ENCODE measurements at regions not wholly inside any gene's neighbourhood (a gene's known extent, or its start where the extent isn't known, plus 50 kb on each side); places are given as distances from the start of the nearest gene placed in this dataset.
"Not testable (repeated sequence)": the region's sequence is repeated elsewhere in the genome, so short reads cannot be mapped to it uniquely, and the experiment has no call there.

DNA sequence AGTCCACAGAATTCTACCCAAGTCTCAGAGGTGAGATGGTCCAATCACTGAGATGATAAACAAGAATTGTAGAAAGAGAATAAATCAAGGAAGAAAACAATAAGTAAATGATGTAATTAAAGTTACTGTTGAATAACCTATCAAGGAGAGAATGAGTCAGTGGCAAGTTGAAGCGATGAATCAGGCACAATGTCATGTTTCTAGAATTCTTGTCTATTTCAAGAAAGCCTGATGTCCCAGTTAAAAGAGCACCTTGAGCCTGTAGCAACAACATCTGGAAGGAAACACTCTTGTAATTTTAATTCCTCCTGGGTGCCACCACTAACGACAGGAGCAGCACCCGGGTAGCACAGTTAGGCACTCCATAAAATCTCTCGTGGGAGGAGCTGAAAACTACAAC is 67.9 kb upstream of the SLC35C1 start:
- Histone ChIP-seq H3K9me3 (no peaks in the 10 kb centered on the region), H3K27ac (no peak overlapping the region), H3K4me3 (ENCODE audit: low read depth in 1 of 2, low read length in 1 of 2) (no peak overlapping the region), H3K4me1 (ENCODE audit: control insufficient read depth in 1 of 2, insufficient read depth in 1 of 2, low read depth in 1 of 2, low read length in 1 of 2) (peaks cover 0 to 3% of the 10 kb centered on the region in 2 experiments), H3K36me3 (no peaks in the 10 kb centered on the region), H3K27me3 (peaks cover 37% of the 10 kb centered on the region)
- TF ChIP-seq, protein P1, sequence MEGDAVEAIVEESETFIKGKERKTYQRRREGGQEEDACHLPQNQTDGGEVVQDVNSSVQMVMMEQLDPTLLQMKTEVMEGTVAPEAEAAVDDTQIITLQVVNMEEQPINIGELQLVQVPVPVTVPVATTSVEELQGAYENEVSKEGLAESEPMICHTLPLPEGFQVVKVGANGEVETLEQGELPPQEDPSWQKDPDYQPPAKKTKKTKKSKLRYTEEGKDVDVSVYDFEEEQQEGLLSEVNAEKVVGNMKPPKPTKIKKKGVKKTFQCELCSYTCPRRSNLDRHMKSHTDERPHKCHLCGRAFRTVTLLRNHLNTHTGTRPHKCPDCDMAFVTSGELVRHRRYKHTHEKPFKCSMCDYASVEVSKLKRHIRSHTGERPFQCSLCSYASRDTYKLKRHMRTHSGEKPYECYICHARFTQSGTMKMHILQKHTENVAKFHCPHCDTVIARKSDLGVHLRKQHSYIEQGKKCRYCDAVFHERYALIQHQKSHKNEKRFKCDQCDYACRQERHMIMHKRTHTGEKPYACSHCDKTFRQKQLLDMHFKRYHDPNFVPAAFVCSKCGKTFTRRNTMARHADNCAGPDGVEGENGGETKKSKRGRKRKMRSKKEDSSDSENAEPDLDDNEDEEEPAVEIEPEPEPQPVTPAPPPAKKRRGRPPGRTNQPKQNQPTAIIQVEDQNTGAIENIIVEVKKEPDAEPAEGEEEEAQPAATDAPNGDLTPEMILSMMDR (IDR thresholded peaks at IDR 0.05): no peak

DNA sequence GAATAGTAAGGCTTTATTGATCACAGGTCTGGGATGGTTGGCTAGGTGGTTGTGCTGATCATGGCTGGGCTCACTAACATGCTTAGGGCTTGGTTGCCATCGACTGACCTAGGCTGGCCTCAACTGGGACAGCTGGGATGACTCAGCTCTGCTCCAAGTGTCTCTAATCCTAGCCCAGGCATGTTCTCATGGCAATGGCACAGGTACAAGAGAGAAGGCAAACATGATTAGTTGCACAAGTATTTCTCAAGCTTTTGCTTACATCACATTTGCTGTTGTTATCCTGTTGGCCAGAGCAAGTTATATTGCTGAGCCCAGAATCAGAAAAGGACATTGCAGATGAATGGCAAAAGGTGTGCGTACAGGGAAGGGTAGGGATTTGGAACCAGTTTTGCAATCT is 68.5 kb upstream of the SLC35C1 start:
- no peak overlapping the region for H3K27ac ChIP-seq
- H3K36me3 ChIP-seq: no peaks in the 10 kb centered on the region
- peaks cover 37% of the 10 kb centered on the region for H3K27me3 ChIP-seq
- peaks cover 0 to 3% of the 10 kb centered on the region in 2 experiments for H3K4me1 ChIP-seq (ENCODE audit: control insufficient read depth in 1 of 2, insufficient read depth in 1 of 2, low read depth in 1 of 2, low read length in 1 of 2)
- H3K9me3 ChIP-seq: no peaks in the 10 kb centered on the region
- TF ChIP-seq, protein P1 (IDR thresholded peaks at IDR 0.05): no peak
- no peak overlapping the region for H3K4me3 ChIP-seq (ENCODE audit: low read depth in 1 of 2, low read length in 1 of 2)

DNA sequence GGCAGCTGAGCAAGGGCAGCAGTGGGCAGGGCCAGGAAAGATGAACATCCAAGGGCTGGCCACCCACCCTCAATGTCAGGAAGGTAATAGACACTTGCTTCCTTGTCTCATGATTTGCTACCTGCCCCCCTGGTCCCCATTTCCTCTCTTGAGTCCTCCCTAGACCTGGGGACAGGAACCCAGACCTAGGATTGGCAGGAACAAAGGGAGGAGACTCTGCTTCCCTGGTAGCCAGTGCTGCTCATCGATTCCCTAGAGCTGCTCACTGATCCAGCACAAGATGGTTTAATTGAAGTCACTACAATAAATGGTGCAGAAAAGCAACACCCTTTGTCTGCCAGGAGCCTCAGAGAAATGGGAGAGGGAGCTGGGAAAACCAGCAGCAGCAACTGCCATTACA is 67.8 kb upstream of the CHST1 start:
- Histone ChIP-seq H3K27me3 (peaks cover 39% of the 10 kb centered on the region), H3K27ac (no peak overlapping the region), H3K4me1 (ENCODE audit: control insufficient read depth in 1 of 2, insufficient read depth in 1 of 2, low read depth in 1 of 2, low read length in 1 of 2) (peaks cover 0 to 3% of the 10 kb centered on the region in 2 experiments), H3K9me3 (no peaks in the 10 kb centered on the region), H3K4me3 (ENCODE audit: low read depth in 1 of 2, low read length in 1 of 2) (no peak overlapping the region), H3K36me3 (no peaks in the 10 kb centered on the region)
- TF ChIP-seq, protein P1 (IDR thresholded peaks at IDR 0.05): no peak

DNA sequence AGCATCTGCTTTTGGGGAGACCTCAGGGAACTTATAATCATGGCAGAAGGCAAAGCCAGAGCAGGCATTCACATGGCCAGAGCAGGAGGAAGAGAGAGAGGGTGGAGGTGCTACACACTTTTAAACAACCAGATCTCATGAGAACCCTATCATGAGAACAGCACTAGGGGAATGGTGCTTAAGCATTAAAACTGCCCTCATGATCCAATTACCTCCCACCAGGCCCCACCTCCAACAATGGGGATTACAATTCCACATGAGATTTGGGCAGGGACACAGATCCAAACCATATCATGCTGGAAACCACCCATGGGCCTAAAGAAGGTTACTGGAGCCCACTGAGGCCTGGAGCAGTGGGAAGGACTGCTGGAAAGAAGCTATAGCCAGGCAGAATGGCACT is 66.9 kb upstream of the CHST1 start:
- TF ChIP-seq, protein P1 (IDR thresholded peaks at IDR 0.05): no peak
- Histone ChIP-seq H3K36me3 (no peaks in the 10 kb centered on the region), H3K4me1 (ENCODE audit: control insufficient read depth in 1 of 2, insufficient read depth in 1 of 2, low read depth in 1 of 2, low read length in 1 of 2) (peaks cover 0 to 3% of the 10 kb centered on the region in 2 experiments), H3K9me3 (no peaks in the 10 kb centered on the region), H3K27me3 (peaks cover 47% of the 10 kb centered on the region), H3K4me3 (ENCODE audit: low read depth in 1 of 2, low read length in 1 of 2) (no peak overlapping the region), H3K27ac (no peak overlapping the region)

DNA sequence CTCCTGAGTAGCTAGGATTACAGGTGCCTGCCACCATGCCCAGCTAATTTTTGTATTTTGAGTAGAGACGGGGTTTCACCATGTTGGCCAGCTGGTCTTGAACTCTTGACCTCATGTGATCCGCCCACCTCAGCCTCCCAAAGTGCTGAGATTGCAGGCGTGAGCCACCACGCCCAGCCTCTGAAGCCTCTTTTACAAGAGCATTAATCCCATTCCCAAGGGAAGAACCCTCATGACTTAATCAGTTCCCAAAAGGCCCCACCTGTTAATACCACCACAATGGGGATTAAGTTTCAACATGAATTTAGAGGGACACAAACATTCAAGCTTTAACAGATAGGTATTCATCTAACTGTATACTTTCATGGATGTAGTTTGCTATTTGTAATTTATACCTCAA is 65.7 kb upstream of the CHST1 start:
- peaks cover 55% of the 10 kb centered on the region for H3K27me3 ChIP-seq
- not testable (repeated sequence) for H3K4me1 ChIP-seq (ENCODE audit: control insufficient read depth in 1 of 2, insufficient read depth in 1 of 2, low read depth in 1 of 2, low read length in 1 of 2); H3K36me3 ChIP-seq; H3K4me3 ChIP-seq (ENCODE audit: low read depth in 1 of 2, low read length in 1 of 2); H3K9me3 ChIP-seq; H3K27ac ChIP-seq

DNA sequence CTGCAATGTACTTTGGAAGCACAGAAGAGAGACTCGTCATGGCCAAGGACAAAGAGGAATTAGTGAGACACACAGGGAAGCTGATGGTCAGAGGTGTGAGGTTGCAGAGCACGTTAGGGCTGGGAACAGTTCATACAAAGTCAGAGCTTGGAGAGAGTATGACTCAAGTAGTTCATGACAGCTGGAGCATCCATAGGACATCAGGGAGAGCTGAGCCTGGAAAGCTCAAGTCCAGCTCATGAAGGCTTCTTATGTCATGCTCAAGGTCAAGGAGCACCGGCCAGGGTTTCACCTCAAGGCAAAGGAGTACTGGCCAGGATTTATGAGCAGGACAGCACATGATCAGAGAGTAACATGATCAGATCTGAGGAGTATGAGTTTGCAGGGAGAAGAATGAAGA is 64.6 kb upstream of the CHST1 start:
- Histone ChIP-seq H3K36me3 (no peaks in the 10 kb centered on the region), H3K9me3 (no peaks in the 10 kb centered on the region), H3K4me3 (ENCODE audit: low read depth in 1 of 2, low read length in 1 of 2) (no peak overlapping the region), H3K4me1 (ENCODE audit: control insufficient read depth in 1 of 2, insufficient read depth in 1 of 2, low read depth in 1 of 2, low read length in 1 of 2) (no peaks in the 10 kb centered on the region), H3K27me3 (peaks cover 56% of the 10 kb centered on the region), H3K27ac (no peak overlapping the region)
- TF ChIP-seq, protein P1 (IDR thresholded peaks at IDR 0.05): no peak

All from neutrophil (primary cell).